Inflammatory macrophage treated with lipopolysaccharide for 4 hours (primary cell): ENCODE measurements at regions not wholly inside any gene's neighbourhood (a gene's known extent, or its start where the extent isn't known, plus 50 kb on each side); places are given as distances from the start of the nearest gene placed in this dataset.
"Not testable (repeated sequence)": the region's sequence is repeated elsewhere in the genome, so short reads cannot be mapped to it uniquely, and the experiment has no call there.

Source experiments
- DNase-seq: peaks from one replicate; pipeline ENCODE4 v3.0.0-alpha.2; 2020

DNA sequence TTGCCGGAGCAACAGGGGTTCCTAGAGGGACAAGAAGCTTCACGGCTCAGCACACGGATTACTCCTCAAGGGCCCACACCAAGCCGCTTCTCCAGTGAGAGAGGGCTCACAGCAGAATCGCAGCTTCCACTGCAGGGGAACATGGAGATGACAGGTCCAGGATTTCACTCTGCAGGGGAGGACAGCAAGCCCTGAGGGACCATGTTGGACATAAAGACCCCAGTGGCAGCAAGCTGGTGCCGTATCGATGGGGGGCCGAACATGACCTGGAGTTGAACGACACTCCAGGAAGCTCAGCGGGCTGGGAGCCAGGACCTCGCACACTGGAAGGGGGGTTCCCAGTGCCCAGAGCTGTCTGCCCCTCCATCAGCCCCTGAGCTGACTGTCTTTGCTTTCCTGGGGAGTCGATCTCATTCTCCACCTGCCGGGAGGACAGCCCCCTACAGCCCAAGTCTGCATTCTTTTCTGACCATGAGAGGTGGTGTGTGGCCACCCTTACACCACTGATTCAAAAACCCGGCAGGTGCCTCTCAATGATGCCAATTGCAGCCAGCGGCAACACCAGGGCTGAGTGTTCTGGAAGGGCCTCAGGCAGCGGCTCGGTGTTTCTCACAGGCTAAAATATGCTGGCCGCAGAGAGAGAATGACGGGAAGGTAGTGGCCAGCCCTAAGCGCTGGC lies 194.5 kb upstream of the CDH4 start:
- DNase-seq = no peak

DNA sequence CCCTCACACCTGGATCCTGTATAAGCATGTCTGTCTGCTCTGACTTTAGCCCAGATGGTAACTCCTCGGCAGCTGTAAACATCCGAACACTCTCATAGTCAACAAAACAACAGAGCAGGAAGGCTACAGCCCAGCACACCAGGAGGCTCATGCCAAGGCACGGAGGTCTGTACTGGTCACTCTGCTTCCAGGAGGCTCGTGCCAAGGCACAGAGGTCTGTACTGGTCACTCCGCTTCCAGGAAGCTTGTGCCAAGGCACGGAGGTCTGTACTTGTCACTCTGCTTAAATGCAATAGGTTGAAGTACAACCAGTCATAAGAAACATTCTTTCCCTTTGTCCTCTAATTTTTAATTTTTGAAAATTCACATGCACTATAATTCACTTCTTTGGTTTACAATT lies 190.1 kb upstream of the CDH4 start:
- DNase-seq = no peak

GRCh38 chr20:61065853-61066252 lies 186.2 kb upstream of the CDH4 start:
- no peak for DNase-seq

GRCh38 chr20:61066526-61066925 lies 185.5 kb upstream of the CDH4 start:
- no peak for DNase-seq

GRCh38 chr20:61067221-61067620 lies 184.8 kb upstream of the CDH4 start:
- no peak for DNase-seq

- DNase-seq = no peak
Observed at GRCh38 chr20:61072398-61072797, 179.7 kb upstream of the CDH4 start.

GRCh38 chr20:61073376-61073775 lies 178.7 kb upstream of the CDH4 start:
- no peak for DNase-seq

DNA sequence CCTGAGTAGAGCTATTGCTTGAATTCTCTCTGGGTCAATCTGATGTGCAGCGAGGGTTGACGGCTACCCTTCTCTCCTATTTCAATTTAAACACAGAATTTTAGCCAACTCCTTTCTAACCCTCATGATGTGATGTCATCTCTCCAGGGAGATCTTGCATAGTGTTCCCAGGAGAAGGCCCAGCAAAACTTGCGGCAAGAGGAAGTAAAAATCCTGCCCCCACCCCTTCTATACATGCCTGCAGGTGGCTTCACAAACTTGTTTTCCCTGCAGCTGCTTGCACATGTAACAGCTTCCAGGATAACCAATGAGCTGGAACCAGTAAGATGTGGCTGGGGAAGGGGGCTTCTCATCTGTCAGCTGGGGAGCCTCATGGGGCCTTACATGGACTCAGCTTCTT lies 169.3 kb upstream of the CDH4 start:
- DNase-seq = no peak

GRCh38 chr20:61083431-61083830 lies 168.6 kb upstream of the CDH4 start:
- no peak for DNase-seq

- DNase-seq = no peak
Observed at GRCh38 chr20:61086031-61086430, 166.0 kb upstream of the CDH4 start.

GRCh38 chr20:61090541-61090940 lies 161.5 kb upstream of the CDH4 start:
- DNase-seq = no peak

DNA sequence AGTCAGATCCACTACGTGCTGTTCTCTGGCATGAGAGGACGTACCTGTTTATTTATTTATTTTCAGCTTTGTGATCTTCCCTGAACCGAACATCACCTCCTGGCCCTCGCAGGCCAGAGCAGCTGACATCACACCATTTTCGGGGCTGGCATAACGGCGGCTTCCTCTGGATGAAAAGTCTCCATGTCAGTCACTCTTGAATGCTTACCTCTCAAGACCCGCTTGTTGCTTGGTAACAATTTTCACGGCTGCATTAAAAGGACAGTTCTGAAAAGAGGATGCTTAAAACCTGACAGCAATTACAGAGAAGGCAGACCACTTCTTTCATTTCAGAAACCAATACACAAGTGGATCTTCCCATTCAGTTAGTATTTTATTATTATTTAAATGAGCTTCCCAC lies 159.8 kb upstream of the CDH4 start:
- no peak for DNase-seq

GRCh38 chr20:61094581-61094980 lies 157.5 kb upstream of the CDH4 start:
- no peak for DNase-seq

GRCh38 chr20:61096463-61096862 lies 155.6 kb upstream of the CDH4 start:
- no peak for DNase-seq

- DNase-seq = no peak
Observed at GRCh38 chr20:61099806-61100205, 152.3 kb upstream of the CDH4 start.

GRCh38 chr20:61100489-61100888 lies 151.6 kb upstream of the CDH4 start:
- no peak for DNase-seq

DNA sequence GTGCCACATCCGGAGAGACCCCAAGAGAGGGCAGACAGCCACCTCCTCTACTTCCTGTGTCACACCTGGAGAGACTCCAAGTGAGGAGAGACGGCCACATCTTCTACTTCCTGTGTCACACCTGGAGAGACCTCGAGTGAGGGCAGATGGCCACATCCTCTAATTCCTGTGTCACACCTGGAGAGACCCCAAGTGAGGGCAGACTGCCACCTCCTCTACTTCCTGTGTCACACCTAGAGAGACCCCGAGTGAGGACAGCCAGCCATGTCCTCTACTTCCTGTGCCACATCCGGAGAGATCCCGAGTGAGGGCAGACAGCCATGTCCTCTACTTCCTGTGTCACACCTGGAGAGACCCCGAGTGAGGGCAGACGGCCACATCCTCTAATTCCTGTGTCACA lies 150.7 kb upstream of the CDH4 start:
- not testable (repeated sequence) for DNase-seq

GRCh38 chr20:61104232-61104631 lies 147.8 kb upstream of the CDH4 start:
- no peak for DNase-seq

DNA sequence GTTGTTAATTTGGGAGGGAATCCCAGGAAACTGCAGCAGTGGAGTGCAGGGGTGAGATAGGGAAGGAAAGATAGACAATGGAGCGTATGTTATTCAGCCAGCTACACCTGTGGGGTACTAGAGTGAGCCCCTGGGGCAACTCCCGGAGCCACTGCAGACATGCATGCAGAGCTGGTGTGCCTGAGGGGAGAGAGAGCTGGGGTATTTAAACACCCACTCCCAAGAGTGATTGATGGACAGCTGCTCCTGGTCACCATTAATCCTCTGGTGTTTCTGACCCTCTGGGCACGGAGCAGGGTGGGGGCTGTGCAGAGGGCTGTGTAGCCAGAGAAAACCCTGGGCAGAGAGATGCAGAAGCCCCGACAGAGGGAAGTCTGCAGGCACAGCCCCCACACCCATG lies 146.7 kb upstream of the CDH4 start:
- no peak for DNase-seq

DNA sequence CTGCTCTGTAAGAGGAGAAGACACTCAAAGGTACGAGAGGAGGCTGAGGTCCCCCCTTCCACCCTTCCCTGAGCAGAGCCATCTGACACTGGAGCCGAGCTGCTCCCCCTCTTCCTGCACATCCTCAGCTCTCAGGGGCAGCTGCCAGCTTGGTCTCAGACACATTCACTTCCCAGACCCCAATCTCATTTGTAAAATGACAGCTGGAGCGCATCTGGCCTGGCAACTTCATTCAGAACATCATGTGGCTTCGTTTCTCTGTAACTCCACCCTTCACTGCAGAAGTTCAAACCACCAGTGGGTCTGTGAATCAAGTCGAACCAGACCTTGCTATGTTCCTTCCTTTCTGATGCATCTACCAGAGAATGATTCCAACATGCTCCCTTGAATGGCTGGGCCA lies 145.6 kb upstream of the CDH4 start:
- no peak for DNase-seq

DNA sequence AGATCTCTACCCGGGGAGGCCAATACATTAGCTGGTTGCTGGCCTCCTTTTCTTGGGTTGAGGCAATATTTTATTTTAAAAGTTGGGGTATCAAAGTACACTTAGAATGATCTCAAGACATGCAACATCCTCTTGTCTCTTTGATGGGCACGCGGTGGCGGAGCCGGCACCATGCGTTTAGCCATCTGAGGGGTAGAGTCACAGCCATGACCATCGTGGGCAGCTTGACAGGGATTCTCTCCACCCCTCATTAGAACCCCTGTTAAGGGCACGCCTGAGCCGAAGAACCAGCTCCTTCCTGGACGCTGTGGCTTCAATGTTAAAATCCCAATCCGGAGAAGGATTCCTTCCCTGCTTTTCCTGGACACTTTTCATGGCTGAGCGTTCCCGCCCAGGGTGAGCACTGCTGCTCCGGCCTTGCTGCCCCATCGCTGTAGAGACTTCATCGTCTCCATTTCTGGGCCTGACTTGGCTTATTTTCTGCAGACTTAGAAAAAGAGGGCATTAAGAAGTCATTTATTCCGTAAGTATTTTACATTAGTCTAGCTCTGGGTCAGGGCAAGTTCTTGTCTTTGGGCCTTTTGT lies 142.7 kb upstream of the CDH4 start:
- no peak for DNase-seq

DNA sequence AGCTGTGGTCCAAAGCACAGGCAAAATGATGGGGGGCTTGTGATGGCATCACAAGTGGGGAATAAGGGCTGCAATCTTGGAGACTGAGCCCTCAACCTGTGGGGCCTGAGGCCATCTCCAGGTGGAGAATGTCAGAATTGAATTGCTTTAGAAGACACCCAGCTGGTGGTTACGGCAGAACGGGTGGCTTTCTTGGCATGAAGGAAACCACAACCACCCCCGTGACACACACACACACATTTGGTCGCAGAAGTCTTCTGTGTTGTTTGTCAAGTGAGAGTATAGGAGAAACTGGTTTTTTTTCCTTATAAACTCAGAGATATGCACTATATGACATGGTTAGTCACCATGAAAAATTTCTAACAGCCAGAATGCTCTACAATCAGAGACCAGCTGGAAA lies 139.5 kb upstream of the CDH4 start:
- DNase-seq = no peak

GRCh38 chr20:61113731-61114130 lies 138.3 kb upstream of the CDH4 start:
- no peak for DNase-seq

GRCh38 chr20:61114493-61115175 lies 137.4 kb upstream of the CDH4 start:
- DNase-seq = no peak
